ENCODE measurements at regions not wholly inside any gene's neighbourhood (a gene's known extent, or its start where the extent isn't known, plus 50 kb on each side); places are given as distances from the start of the nearest gene placed in this dataset.

GRCh38 chr2:3025261-3025660, 352.4 kb downstream of the EIPR1 start:
- Mint-ChIP-seq H3K36me3 (ENCODE audit: low read depth) (no peaks in the 10 kb centered on the region), H3K27ac (ENCODE audit: unreplicated experiment) (no peak overlapping the region), H3K27me3 (ENCODE audit: low read depth) (peaks cover 5% of the 10 kb centered on the region), H3K4me3 (no peak overlapping the region), H3K9me3 (no peaks in the 10 kb centered on the region), H3K4me1 (no peaks in the 10 kb centered on the region)
- no peak for TF ChIP-seq CTCF (conservative IDR thresholded peaks at IDR 0.05)
- no peak for DNase-seq (ENCODE audit: low read depth, low spot score)

- DNase-seq (ENCODE audit: low read depth, low spot score), result no peak
- no peaks in the 10 kb centered on the region for H3K36me3 Mint-ChIP-seq (ENCODE audit: low read depth)
- H3K27me3 Mint-ChIP-seq (ENCODE audit: low read depth), result peaks cover 5% of the 10 kb centered on the region
- no peaks in the 10 kb centered on the region for H3K9me3 Mint-ChIP-seq
- H3K4me3 Mint-ChIP-seq, result no peak overlapping the region
- no peaks in the 10 kb centered on the region for H3K4me1 Mint-ChIP-seq
- no peak for TF ChIP-seq CTCF (conservative IDR thresholded peaks at IDR 0.05)
- no peak overlapping the region for H3K27ac Mint-ChIP-seq (ENCODE audit: unreplicated experiment)
These were observed 353.1 kb downstream of the EIPR1 start for GRCh38 chr2:3024401-3024935.

- Mint-ChIP-seq H3K27me3 (ENCODE audit: low read depth) (peaks cover 5% of the 10 kb centered on the region), H3K9me3 (no peaks in the 10 kb centered on the region), H3K36me3 (ENCODE audit: low read depth) (no peaks in the 10 kb centered on the region), H3K4me1 (no peaks in the 10 kb centered on the region), H3K27ac (ENCODE audit: unreplicated experiment) (no peak overlapping the region), H3K4me3 (no peak overlapping the region)
- no peak for TF ChIP-seq CTCF (conservative IDR thresholded peaks at IDR 0.05)
- no peak for DNase-seq (ENCODE audit: low read depth, low spot score)
These were observed 354.1 kb downstream of the EIPR1 start for GRCh38 chr2:3023531-3023930.

GRCh38 chr2:3022841-3023372, 354.7 kb downstream of the EIPR1 start:
- no peak overlapping the region for H3K27ac Mint-ChIP-seq (ENCODE audit: unreplicated experiment)
- TF ChIP-seq CTCF (conservative IDR thresholded peaks at IDR 0.05), result no peak
- H3K36me3 Mint-ChIP-seq (ENCODE audit: low read depth), result no peaks in the 10 kb centered on the region
- no peaks in the 10 kb centered on the region for H3K4me1 Mint-ChIP-seq
- H3K4me3 Mint-ChIP-seq, result no peak overlapping the region
- H3K27me3 Mint-ChIP-seq (ENCODE audit: low read depth), result peaks cover 5% of the 10 kb centered on the region
- no peak for DNase-seq (ENCODE audit: low read depth, low spot score)
- H3K9me3 Mint-ChIP-seq, result no peaks in the 10 kb centered on the region

GRCh38 chr2:3021720-3022119, 355.9 kb downstream of the EIPR1 start:
- H3K4me1 Mint-ChIP-seq, result no peaks in the 10 kb centered on the region
- no peak overlapping the region for H3K4me3 Mint-ChIP-seq
- no peak for TF ChIP-seq CTCF (conservative IDR thresholded peaks at IDR 0.05)
- peaks cover 5% of the 10 kb centered on the region for H3K27me3 Mint-ChIP-seq (ENCODE audit: low read depth)
- no peak overlapping the region for H3K27ac Mint-ChIP-seq (ENCODE audit: unreplicated experiment)
- H3K9me3 Mint-ChIP-seq, result peaks cover 5% of the 10 kb centered on the region
- no peaks in the 10 kb centered on the region for H3K36me3 Mint-ChIP-seq (ENCODE audit: low read depth)
- DNase-seq (ENCODE audit: low read depth, low spot score), result no peak
